HG02571 (cell line): ENCODE measurements at regions not wholly inside any gene's neighbourhood (a gene's known extent, or its start where the extent isn't known, plus 50 kb on each side); places are given as distances from the start of the nearest gene placed in this dataset.

Experiments used
- ATAC-seq: cut with Tn5 transposase; IDR thresholded peaks from one replicate; pipeline ENCODE4 v1.9.1; 2021; ENCODE audit warnings: mild to moderate bottlenecking, moderate library complexity; ENCODE audit not compliant: unreplicated experiment

- no peak for ATAC-seq
Observed at GRCh38 chr3:194075802-194076460, 60.0 kb upstream of the HES1 start.

- ATAC-seq, result no peak
Observed at GRCh38 chr3:194076475-194076874, 59.5 kb upstream of the HES1 start.

GRCh38 chr3:194077602-194078001 is 58.3 kb upstream of the HES1 start:
- ATAC-seq, result no peak

GRCh38 chr3:194078045-194078821 is 57.7 kb upstream of the HES1 start:
- ATAC-seq, result no peak

GRCh38 chr3:194079702-194080172 is 56.2 kb upstream of the HES1 start:
- ATAC-seq, result no peak

- no peak for ATAC-seq
Observed at GRCh38 chr3:194080436-194080835, 55.5 kb upstream of the HES1 start.

GRCh38 chr3:194080913-194081800 is 54.8 kb upstream of the HES1 start:
- ATAC-seq, result no peak

- no peak for ATAC-seq
Observed at GRCh38 chr3:194081826-194082225, 54.1 kb upstream of the HES1 start.

- no peak for ATAC-seq
Observed at GRCh38 chr3:194082743-194083636, 53.0 kb upstream of the HES1 start.

- ATAC-seq, result no peak
Observed at GRCh38 chr3:194083637-194084224, 52.2 kb upstream of the HES1 start.

- peak; percentile 93 for ATAC-seq
Observed at GRCh38 chr3:194084284-194084683, 51.7 kb upstream of the HES1 start.
